ENCODE measurements at regions not wholly inside any gene's neighbourhood (a gene's known extent, or its start where the extent isn't known, plus 50 kb on each side); places are given as distances from the start of the nearest gene placed in this dataset.

DNA sequence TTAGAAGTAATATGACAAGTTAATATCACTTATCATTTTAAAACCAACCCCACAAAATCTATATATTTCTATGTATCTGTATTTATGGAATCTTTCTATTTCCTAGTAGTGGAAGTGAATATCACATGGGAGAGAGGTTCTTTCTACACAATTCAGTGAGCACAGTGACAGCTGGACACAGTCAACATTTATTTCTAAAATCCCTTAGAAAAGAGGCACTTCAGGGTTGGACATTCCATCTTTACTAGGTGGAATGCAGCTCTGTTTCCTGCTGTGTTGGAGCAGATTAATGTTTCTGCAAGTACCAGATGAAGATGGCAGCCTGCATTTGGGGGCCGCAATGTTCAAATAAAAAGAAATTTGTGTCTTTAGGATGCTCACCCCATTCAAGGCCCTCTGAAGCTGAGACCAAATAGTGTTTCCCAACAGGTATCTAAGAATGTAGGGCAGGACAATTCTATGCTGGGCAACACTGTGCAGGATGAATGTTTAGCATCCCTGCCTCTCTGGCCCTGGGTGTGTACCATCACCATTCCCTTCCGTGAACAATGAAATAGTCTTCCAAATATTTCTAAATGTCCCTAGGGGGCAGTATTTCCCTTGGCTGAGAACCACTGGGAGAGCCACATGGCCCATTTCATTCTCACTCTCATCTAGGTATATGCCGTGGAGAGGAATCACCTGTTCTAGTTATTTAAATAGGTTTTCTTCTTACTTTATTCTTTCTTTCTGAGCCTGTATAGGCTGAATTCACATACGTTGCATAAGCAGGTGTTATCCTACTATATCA, 394.8 kb downstream of the PRDM2 start:
- no peak for TF ChIP-seq EZH2 (IDR thresholded peaks at IDR 0.05; ENCODE audit: borderline replicate concordance, low read depth, low read length, poor library complexity, severe bottlenecking)
- TF ChIP-seq, protein P1, sequence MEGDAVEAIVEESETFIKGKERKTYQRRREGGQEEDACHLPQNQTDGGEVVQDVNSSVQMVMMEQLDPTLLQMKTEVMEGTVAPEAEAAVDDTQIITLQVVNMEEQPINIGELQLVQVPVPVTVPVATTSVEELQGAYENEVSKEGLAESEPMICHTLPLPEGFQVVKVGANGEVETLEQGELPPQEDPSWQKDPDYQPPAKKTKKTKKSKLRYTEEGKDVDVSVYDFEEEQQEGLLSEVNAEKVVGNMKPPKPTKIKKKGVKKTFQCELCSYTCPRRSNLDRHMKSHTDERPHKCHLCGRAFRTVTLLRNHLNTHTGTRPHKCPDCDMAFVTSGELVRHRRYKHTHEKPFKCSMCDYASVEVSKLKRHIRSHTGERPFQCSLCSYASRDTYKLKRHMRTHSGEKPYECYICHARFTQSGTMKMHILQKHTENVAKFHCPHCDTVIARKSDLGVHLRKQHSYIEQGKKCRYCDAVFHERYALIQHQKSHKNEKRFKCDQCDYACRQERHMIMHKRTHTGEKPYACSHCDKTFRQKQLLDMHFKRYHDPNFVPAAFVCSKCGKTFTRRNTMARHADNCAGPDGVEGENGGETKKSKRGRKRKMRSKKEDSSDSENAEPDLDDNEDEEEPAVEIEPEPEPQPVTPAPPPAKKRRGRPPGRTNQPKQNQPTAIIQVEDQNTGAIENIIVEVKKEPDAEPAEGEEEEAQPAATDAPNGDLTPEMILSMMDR (conservative IDR thresholded peaks at IDR 0.05; ENCODE audit: low read depth, low read length), result peak; percentile 69

Data from A673 (cell line).